ENCODE measurements at regions not wholly inside any gene's neighbourhood (a gene's known extent, or its start where the extent isn't known, plus 50 kb on each side); places are given as distances from the start of the nearest gene placed in this dataset.

DNA sequence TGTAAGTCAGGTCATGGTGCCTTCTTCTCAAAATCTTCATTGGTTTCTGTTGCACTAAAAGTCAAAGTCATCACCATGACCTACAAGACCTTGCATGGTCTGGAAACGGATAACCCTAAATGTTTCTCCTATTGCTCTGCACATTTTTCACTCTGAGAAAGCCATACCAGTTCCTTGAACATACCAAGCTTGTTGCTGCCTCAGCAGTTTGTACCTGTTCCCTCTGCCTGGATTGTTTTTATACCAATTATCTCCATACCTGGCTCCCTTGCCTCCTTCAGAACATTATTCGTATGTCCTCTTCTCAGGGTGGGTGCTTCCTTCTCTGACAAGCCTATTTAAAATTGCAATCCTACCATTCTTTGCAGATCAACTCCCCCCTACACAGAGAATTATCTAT lies 498.4 kb downstream of the DSC3 start:
- DNase-seq (ENCODE audit: low read depth) = no peak

DNA sequence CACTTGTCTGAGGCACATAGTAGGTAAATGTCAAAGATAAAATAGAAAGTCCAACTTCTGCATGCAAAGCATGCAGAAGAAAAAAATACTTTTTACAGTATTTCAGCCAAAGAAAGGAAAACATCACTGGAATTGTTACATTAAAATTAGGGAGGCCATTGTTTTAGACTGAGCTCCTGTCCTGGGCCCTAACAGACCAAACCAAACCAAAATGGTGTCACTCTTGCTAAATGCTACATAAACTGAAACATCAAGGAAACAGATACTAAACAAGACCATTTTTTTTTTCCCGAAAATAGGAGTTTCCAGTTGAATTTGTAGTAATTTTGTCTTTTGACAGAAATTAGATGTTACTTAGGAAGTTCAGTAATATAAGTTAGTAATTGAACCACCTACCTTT lies 508.8 kb downstream of the DSC3 start:
- DNase-seq (ENCODE audit: low read depth) = no peak

DNA sequence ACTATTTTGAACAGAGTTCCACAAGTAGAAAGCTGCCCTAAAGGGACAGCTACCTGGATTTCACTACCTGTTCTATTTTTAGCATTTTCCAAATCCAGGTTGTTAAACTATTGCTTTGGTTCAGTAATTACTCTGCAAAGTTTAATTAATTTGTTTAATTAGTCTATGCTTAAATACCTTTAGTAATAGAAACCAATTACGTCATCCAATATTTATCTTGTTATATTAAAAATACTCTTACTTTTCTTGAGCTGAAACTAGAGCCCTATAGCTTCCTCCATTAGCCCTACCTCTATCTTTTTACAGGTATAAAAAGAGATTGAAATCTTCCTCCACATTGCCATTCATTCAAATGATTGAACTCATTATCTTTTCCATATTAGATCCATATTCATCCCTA lies 514.6 kb downstream of the DSC3 start:
- no peak for DNase-seq (ENCODE audit: low read depth)

DNA sequence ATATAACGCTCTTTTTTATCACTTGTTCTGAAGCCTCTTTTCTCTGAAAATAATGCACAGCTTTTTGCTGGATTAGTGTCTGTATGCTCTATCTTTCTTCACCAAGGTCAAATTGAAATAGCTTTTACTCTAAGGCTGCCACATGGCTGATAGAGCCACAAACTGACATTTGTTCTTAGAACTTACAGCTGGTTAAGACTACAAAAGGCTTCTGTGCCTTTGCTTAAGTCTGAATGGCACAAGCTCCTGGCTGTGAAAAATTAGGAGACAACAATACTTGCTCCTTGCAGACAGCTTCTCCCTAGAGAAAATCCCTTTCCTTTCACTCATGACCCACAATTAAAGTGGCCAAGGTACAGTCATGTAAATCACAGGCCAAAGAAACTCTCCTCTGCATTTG lies 515.3 kb downstream of the DSC3 start:
- DNase-seq (ENCODE audit: low read depth) = no peak

DNA sequence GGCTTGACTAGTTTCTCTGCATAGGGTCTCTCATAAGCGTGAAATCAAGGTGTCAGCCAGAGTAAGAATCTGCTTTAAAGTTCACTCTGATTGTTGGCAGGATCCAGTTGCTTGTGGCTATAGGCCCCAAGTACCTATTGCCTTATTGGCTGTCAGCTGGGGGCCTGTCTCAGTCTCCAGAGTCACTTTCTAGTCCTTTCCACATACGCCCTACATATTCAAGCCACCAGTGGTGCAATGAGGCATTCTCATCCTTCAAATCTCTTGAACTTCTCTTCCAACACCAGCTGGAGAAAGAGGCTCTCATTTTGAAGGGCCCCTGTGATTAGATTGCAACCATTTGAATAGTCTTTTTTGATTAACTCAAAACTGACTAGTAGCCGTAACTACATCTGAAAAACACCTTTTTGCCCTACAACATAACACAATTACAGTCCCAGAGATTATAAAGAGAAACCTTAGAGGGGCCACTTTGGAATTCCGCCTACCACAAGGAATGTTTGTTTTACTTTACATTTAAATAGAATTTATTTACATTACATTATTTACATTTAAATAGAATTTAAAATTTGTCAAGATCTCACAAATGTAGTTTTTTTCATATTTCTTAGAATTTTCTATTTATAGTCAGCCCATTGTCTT lies 520.1 kb downstream of the DSC3 start:
- DNase-seq (ENCODE audit: low read depth) = no peak

DNA sequence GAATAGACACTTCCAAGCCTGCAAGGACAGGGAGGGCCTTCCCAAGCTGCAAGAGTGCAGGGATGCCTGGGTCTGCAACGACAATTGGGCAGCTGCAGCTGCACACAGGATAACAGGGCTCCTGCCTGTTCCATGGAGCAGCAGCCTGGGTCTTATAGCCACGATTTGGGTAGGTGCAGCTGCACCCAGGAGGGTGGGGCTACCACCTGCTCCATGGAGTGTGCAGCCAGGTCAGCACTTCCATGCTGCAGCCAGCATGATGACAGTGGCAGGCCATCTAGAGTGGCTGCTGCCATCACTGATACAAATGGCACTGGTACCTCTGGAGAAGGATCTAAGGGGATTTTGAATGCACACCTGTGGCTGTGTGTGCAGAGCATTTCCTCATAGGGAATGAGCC lies 528.5 kb downstream of the DSC3 start:
- DNase-seq (ENCODE audit: low read depth) = no peak

DNA sequence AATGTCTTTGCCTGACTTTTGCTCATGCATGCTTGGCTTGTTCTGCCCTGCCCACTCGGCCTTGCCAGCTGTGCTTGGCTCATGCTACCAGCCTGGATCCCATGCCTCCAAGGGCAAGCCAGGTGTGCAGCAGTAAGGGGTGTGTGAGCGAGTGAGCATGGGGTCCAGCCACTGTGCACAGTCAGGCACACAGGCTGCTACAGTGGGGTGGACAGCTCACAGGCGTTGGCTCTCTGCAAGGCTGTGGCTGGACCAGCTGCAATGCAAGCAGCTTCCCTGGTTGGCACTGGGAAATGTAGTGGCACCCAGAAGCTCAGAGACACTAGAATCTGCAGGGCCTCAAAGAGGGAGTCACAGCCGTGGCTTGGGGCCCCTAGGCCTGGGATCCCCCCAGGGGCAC lies 529.7 kb downstream of the DSC3 start:
- no peak for DNase-seq (ENCODE audit: low read depth)

DNA sequence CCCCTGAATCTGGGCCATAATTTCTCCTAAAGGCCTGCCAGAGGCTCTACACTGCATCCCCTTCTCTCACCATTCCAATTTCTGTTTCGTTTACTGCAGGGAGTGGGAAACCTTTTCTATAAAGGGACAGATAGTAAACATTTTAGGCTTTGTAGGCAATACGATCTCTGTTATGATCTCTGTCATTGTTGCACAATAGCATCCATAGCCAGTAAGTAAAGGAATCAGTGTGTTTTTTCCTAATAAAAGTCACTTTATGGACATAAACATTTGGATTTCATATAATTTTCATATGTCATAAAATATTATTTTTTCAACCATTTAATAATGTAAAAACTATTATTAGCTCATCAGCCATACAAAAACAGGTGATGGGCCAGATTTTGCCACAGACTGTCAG lies 531.7 kb downstream of the DSC3 start:
- DNase-seq (ENCODE audit: low read depth) = no peak

DNA sequence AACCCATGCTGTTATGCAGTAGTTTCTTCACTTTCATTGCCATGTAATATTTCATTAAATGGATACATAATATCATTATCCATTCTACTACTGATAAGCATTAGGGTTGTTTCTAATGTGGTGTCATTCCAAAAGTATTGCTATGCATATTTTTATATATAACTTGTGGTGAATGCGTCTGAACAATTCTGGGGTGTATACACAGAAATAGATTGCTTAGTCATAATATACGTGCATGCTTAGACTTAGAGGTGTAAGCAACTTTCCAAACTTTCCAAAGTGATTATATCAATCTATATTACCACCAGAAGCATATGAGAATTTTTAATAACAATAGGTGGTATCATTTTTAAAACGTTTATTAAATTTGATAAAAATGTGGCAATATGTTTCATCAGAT lies 540.9 kb downstream of the DSC3 start:
- no peak for DNase-seq (ENCODE audit: low read depth)

DNA sequence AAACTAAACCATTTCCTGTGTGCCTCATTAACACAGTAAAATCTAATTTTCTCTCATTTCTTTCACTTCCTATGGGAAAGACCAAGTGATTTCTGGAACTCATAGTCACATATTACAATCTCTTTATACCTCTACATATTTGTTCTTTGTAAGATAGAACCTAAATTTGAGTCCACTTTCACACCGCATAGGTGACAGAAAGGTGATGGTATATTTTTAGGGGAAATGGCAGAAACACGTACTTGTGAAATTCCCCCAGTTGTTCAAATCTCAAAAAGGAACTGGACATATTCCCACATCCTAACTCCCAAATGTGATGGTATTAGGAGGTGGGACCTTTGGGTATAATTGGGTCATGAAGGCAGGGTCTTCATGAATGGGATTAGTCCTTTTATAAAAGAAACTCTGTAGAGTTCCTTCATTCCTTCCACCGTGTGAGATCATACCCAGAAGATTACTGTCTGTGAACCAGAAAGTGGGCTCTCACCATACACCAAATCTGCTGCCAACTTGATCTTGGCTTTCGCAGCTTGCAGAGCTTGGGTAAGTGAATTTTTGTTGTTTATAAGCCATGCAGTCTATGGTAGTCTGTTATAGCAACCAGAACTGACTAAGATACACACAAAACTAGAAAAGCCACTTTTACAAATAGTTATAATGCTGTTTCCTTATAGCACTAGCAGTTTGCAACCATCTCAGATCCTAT lies 542.1 kb downstream of the DSC3 start:
- no peak for DNase-seq (ENCODE audit: low read depth)

DNA sequence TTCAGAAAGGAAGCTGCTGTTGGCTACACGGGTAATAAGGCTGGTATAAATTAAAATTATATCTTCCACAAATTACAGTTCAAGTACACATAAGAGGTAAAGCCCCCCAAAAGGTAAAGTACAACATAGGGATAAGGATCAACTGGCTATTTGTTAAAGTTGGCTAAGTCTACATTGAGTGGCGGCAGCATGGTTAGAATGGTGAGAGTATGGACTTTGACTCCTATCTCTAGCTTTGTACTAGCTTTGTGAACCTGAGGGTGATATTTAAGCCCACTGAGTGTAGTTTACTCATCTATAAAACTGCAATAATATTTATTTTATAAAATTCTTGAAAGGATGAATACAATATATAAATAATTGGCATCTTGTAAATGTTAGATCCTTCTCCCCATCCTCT lies 542.8 kb downstream of the DSC3 start:
- DNase-seq (ENCODE audit: low read depth) = no peak

DNA sequence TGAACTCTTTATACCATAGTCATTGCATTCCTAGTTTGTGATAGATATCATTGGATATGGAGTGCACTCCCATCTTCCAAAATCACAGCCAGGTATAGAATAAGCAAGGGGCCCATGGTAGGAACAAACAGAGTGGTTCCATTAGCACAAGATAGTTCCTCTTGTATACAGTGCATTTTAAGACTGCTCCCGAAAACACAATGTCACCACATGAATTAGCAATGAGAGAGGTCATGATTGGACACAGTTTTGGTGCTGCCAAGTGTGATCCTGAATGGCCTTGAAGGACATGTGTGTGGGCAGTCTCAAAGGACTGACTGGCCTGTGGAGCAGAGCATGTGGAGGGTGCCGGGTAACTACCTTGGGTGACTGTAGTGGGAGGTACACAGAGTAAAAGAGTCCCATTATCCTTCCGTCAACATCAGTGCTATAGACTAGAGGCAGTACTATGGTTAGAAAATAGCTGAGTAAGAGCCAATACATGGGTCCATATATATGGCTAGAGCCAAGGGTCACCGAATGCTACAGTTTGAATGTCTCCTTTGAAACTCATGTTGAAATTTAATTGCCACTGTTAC lies 549.9 kb downstream of the DSC3 start:
- DNase-seq (ENCODE audit: low read depth) = no peak

DNA sequence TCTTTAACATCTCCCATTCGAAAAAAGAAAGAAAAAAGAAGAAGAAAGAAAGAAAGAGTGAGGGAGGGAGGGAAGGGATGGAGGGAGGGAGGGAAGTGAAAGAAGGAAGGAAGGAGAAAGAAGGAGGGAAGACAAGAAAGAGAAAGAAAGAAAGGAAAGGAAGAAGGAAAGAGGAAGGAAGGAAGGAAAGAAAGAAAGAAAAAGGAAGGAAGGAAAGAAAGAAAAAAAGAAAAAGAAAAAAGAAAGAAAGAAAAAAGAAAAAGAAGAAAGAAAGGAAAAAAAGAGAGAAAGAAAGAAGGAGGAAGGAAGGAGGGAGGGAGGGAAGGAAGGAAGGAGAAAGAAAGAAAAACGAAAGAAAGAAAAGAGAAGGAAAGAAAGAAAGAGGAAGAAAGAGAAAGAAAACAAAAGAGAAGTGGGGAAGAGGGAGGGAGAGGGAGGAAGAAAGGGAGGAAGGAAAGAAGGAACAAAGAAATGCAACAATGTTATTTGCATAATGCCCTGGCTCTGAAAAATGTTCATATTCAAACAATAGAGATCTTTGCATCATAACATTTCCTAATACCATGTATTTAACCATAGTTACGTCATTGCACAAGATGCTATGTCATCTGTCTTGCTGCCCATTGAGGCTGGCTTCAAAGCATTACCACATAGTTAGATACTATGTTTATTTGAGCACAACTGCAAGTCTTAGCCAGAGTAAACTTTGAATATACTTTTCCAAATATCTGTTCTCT lies 550.6 kb downstream of the DSC3 start:
- DNase-seq (ENCODE audit: low read depth) = no peak

DNA sequence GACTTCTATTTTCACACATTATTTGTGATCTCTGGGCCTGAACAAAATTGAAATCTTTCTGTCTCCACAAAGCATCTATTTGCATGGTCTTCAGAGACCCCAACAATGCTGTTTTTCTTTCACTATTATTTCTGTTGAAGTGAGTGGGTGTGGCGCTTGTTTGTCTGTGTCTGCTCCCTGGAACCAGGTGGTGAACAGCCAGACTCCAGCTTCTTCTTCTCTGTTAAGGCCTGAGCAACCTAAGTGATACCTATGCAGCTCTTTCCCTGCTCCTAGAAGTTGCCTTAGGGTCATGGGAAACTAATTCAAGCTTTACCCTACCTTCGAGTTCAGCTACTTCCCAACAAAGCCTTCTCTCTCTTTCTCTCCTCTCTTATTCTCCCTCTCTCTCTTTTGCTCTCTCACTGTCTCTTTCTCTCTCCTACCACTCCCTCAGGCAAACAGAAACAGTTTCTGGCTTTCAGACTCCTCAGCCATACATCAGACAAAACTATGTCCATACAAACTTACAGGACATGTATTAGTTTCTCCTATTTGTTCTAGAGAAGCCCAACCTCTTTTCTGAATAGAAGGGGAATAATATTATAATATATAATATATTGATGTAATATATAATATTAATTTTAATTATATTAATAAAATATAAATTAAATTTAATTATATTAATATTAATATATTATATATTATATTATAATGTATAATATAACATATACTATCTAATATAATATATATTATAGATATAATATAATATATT lies 552.5 kb downstream of the DSC3 start:
- no peak for DNase-seq (ENCODE audit: low read depth)

DNA sequence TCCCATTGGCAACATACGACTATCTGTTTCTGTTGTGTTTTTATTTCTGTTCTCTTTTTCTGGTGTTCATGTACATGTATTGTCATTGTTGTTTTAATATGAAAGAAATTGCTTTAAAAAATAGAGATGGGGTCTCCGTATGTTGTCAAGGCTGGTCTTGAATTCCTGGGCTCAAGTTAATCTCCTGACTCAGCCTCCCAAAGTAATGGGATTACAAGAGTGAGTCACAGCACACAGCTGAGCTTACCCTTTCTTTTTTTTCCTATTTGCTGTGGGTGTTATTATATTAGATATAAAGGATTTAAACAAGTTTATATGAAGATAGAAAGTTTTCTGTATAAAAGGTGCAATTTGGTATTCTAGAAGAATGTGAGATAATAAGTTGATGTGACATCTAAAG lies 554.6 kb downstream of the DSC3 start:
- DNase-seq (ENCODE audit: low read depth) = peak; percentile 44

DNA sequence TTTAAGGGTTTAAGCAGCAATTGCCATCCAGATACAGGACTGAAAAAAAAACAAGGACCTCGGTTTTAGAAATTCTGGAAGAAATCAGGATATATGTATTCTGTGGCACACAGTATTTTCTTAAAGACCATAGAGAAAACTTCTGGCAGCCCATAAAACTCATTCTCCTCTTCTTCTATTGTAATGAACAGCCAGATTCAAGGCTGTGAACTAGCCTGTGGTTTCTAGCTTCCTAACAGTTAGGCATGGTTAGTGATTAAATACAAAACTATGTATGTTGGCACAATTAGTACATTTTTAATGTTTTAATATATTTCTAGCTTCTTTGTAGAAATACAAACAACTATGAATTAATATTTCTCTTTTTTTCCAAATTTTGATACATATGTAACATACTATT lies 555.7 kb downstream of the DSC3 start:
- DNase-seq (ENCODE audit: low read depth) = peak; percentile 39

DNA sequence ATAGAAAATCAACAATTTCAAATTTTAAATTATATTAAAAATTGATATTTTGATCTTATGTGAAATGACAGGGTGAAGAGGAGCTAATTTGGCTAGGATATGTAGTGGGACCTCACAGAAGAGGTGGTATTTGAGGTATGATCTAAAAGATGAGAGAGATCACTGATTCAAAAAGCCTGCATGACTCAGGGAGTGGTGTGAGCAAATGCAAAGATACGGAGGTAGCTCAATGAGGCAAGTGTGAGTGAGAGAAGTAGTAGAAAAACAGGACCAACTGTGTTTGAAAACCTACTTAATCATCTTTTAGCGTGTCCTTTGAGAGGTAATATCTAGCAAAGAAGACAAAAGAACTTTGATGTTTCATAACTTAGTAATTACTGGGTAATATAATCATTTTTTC lies 557.5 kb downstream of the DSC3 start:
- no peak for DNase-seq (ENCODE audit: low read depth)

DNA sequence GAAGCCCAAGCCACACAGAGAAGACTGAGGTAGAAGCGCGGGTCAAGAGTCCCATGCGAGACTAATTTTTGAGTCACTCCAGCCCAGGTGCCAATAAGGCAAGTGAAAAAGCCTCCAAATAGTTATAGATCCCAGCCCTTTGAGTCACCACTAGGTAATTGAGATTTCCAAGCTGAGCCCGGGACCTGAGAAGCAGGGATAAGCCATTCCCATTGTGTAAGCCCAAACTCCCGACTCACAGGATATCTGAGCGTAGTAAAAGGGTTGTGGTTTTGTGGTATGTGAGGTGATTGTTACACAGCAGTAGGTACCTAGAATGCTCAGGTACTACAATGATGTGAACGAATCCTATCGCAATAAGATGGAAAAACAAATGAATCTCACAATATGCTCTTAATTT lies 560.7 kb downstream of the DSC3 start:
- DNase-seq (ENCODE audit: low read depth) = peak; percentile 3

DNA sequence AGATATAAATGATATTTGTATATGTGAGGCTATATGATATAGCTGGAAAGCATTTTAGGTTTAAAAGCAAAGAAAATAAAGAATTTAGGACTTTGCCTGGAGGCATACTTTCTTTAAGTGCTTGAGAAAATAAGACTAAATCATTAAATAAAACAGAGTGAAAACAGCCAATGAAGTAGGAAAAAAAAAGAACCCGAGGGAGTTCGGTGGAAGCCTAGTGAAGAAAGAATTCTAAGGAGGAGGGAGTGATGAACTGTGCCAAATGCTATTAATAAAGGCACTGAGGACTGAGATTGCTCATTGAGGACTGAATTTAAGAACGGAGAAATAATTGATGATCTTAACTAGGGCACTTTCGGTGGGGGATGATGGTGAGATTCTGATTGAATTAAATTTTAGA lies 573.5 kb downstream of the DSC3 start:
- DNase-seq (ENCODE audit: low read depth) = no peak

DNA sequence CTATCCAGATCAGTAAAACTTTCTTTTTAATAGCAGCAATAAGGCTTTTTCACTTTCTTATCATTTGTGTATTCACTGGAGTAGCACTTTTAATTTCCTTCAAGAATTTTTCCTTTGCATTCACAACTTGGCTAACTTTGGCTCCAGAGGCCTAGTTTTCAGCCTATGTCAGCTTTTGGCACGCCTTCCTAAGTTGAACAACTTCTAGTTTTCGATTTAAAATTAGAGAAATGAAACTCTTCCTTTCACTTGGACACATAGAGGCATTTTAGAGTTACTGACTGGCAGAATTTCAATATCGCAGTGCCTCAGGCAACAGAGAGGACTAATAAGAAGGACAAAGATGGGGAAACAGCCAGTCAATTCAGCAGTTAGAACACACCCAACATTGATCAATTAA lies 577.4 kb downstream of the DSC3 start:
- no peak for DNase-seq (ENCODE audit: low read depth)

DNA sequence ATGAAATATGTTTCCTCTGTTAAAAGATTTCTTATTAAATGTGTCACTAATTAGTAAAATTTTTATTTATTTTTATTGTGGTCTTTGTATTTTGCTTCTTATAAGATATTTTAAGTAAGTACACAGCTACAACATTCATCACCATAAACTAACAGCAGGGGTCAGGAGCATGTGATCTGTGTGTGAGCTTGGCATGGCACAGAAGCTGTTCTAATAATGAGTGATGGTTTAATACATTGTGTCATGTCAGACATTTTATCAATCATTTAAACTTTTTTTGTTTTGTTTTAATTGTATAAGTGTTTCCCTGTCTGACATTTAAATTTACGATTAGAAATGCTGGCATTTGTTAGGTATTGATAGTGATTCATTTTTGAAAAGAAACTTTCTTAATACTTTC lies 585.4 kb downstream of the DSC3 start:
- DNase-seq (ENCODE audit: low read depth) = no peak

DNA sequence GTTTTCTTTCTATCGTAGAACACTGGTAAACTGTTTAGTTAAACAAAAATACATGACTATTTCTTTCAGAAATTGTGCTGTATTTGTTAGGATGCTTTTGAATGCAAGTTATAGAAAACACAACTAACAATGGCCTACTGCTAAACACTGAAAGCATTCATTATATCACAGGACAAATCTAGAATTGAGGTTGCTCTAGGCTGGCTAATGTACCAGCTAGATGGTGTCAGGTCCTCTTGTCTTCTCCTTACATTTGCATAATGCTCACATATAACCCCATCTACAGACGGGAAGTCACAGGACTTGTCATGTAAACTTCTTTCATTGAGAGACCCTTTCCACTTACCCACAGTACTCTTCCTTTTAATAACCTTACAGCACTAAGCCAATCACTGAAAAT lies 586.8 kb downstream of the DSC3 start:
- no peak for DNase-seq (ENCODE audit: low read depth)
